ENCODE measurements at regions not wholly inside any gene's neighbourhood (a gene's known extent, or its start where the extent isn't known, plus 50 kb on each side); places are given as distances from the start of the nearest gene placed in this dataset.

- no peak for TF ChIP-seq ZC3H4 (CRISPR knock-in tag; IDR thresholded peaks at IDR 0.05; ENCODE audit: borderline replicate concordance)
- TF ChIP-seq, protein P1, sequence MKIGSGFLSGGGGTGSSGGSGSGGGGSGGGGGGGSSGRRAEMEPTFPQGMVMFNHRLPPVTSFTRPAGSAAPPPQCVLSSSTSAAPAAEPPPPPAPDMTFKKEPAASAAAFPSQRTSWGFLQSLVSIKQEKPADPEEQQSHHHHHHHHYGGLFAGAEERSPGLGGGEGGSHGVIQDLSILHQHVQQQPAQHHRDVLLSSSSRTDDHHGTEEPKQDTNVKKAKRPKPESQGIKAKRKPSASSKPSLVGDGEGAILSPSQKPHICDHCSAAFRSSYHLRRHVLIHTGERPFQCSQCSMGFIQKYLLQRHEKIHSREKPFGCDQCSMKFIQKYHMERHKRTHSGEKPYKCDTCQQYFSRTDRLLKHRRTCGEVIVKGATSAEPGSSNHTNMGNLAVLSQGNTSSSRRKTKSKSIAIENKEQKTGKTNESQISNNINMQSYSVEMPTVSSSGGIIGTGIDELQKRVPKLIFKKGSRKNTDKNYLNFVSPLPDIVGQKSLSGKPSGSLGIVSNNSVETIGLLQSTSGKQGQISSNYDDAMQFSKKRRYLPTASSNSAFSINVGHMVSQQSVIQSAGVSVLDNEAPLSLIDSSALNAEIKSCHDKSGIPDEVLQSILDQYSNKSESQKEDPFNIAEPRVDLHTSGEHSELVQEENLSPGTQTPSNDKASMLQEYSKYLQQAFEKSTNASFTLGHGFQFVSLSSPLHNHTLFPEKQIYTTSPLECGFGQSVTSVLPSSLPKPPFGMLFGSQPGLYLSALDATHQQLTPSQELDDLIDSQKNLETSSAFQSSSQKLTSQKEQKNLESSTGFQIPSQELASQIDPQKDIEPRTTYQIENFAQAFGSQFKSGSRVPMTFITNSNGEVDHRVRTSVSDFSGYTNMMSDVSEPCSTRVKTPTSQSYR (CRISPR knock-in tag; IDR thresholded peaks at IDR 0.05; ENCODE audit: borderline replicate concordance), result no peak
Measured at GRCh38 chr10:6704896-6705295, 124.8 kb upstream of the PRKCQ start.
